GM12872 (cell line): ENCODE measurements at regions not wholly inside any gene's neighbourhood (a gene's known extent, or its start where the extent isn't known, plus 50 kb on each side); places are given as distances from the start of the nearest gene placed in this dataset.

ENCODE experiments used
- CTCF ChIP-seq: IDR thresholded peaks from 3 replicates; pipeline ENCODE4 v1.5.1; 2011; ENCODE audit warnings: low read depth, mild to moderate bottlenecking, low read length, moderate library complexity; ENCODE audit not compliant: insufficient read depth

GRCh38 chr16:51872524-51872923 lies 674.4 kb downstream of the TOX3 start:
- no peak for TF ChIP-seq CTCF

GRCh38 chr16:51870296-51870854 lies 676.6 kb downstream of the TOX3 start:
- TF ChIP-seq CTCF, result no peak

- TF ChIP-seq CTCF, result no peak
Measured at GRCh38 chr16:51869176-51869575, 677.8 kb downstream of the TOX3 start.

GRCh38 chr16:51868631-51869030 lies 678.3 kb downstream of the TOX3 start:
- TF ChIP-seq CTCF, result no peak

GRCh38 chr16:51867386-51868065 lies 679.4 kb downstream of the TOX3 start:
- no peak for TF ChIP-seq CTCF

- no peak for TF ChIP-seq CTCF
Measured at GRCh38 chr16:51864575-51864974, 682.4 kb downstream of the TOX3 start.

- TF ChIP-seq CTCF, result no peak
Measured at GRCh38 chr16:51854401-51854951, 692.5 kb downstream of the TOX3 start.
